OCI-LY1 (cell line): ENCODE measurements at regions not wholly inside any gene's neighbourhood (a gene's known extent, or its start where the extent isn't known, plus 50 kb on each side); places are given as distances from the start of the nearest gene placed in this dataset.

Experiments used
- H2AFZ ChIP-seq: fragments of 200-600 bp; sonication (generic), shearing (Covaris generic); 2 replicates; pipeline ENCODE4 v1.6.0; 2014; ENCODE audit warnings: antibody characterized with exemption, mild to moderate bottlenecking, low read length
- H3F3A ChIP-seq: fragments of 200-600 bp; sonication (generic), shearing (Covaris generic); 2 replicates; pipeline ENCODE4 v1.6.0; 2014; ENCODE audit warnings: mild to moderate bottlenecking, antibody characterized with exemption, low read length, moderate library complexity; ENCODE audit not compliant: insufficient read depth
- H3K27ac ChIP-seq: fragments of 200-600 bp; sonication (generic); 2 replicates; pipeline ENCODE4 v1.5.1; 2014; ENCODE audit warnings: low read length, mixed run types, mild to moderate bottlenecking, low read depth; ENCODE audit not compliant: poor library complexity, severe bottlenecking
- H3K27me3 ChIP-seq: fragments of 200-600 bp; sonication (generic); 2 replicates; pipeline ENCODE4 v1.6.0; 2014; ENCODE audit warnings: antibody characterized with exemption, mild to moderate bottlenecking, low read length, moderate library complexity; ENCODE audit not compliant: insufficient read depth
- H3K36me3 ChIP-seq: fragments of 200-600 bp; sonication (generic); 2 replicates; pipeline ENCODE4 v1.6.1; 2014; ENCODE audit warnings: mild to moderate bottlenecking, antibody characterized with exemption, low read length, moderate library complexity, mixed read lengths; ENCODE audit not compliant: insufficient read depth
- H3K4me1 ChIP-seq: fragments of 200-600 bp; sonication (generic); 2 replicates; pipeline ENCODE4 v1.5.1; 2014; ENCODE audit warnings: mild to moderate bottlenecking, low read length, moderate library complexity; ENCODE audit not compliant: insufficient read depth, severe bottlenecking
- H3K4me2 ChIP-seq: fragments of 200-600 bp; sonication (generic), shearing (Covaris generic); 2 replicates; pipeline ENCODE4 v1.6.1; 2014; ENCODE audit warnings: low read length
- H3K4me3 ChIP-seq: fragments of 200-600 bp; sonication (generic); 2 replicates; pipeline ENCODE4 v1.5.1; 2014; ENCODE audit warnings: low read length, low read depth, mild to moderate bottlenecking, mixed read lengths; ENCODE audit not compliant: poor library complexity, severe bottlenecking
- H3K79me2 ChIP-seq: fragments of 200-600 bp; shearing (Covaris generic); 2 replicates; pipeline ENCODE4 v1.6.1; 2016; ENCODE audit warnings: mixed run types, low read length, mixed read lengths; ENCODE audit not compliant: insufficient read depth
- H3K9ac ChIP-seq: fragments of 200-600 bp; sonication (generic), shearing (Covaris generic); 2 replicates; pipeline ENCODE4 v1.6.1; 2014; ENCODE audit warnings: mild to moderate bottlenecking, low read length, mixed read lengths
- H3K9me2 ChIP-seq: fragments of 200-600 bp; sonication (generic), shearing (Covaris generic); 2 replicates; pipeline ENCODE4 v1.6.1; 2014; ENCODE audit warnings: low read depth, mild to moderate bottlenecking, low read length, mixed read lengths
- H3K9me3 ChIP-seq: fragments of 200-600 bp; shearing (Covaris generic); 2 replicates; pipeline ENCODE4 v1.6.1; 2014; ENCODE audit warnings: low read length, mixed read lengths
- H4K20me1 ChIP-seq: fragments of 200-600 bp; sonication (generic), shearing (Covaris generic); 2 replicates; pipeline ENCODE4 v1.6.0; 2016; ENCODE audit warnings: mild to moderate bottlenecking, low read length; ENCODE audit not compliant: insufficient read depth
- CTCF ChIP-seq: fragments of 200-600 bp; sonication (generic), shearing (Covaris generic); IDR thresholded peaks from 2 replicates; pipeline ENCODE4 v1.5.1; 2017; ENCODE audit warnings: mild to moderate bottlenecking, antibody characterized with exemption, low read length, moderate library complexity, mixed read lengths
- EZH2 ChIP-seq: fragments of 200-600 bp; sonication (generic), shearing (Covaris generic); IDR thresholded peaks from 2 replicates; pipeline ENCODE4 v1.8.0; 2017; ENCODE audit warnings: borderline replicate concordance, mixed run types, mild to moderate bottlenecking, antibody characterized with exemption, low read length, moderate library complexity, mixed read lengths

GRCh38 chr4:3836406-3836755 lies 70.2 kb downstream of the ADRA2C start:
- no peaks in the 10 kb centered on the region for H3K4me1 ChIP-seq
- no peaks in the 10 kb centered on the region for H3K9me3 ChIP-seq
- H3K4me3 ChIP-seq = no peak overlapping the region
- TF ChIP-seq CTCF (no peak), EZH2 (no peak)
- no peak overlapping the region for H3K4me2 ChIP-seq
- no peaks in the 10 kb centered on the region for H3K9me2 ChIP-seq
- no peaks in the 10 kb centered on the region for H3K36me3 ChIP-seq
- H3K79me2 ChIP-seq = no peaks in the 10 kb centered on the region
- H3F3A ChIP-seq = no peaks in the 10 kb centered on the region
- H3K27me3 ChIP-seq = no peaks in the 10 kb centered on the region
- H3K9ac ChIP-seq = no peak overlapping the region
- H3K27ac ChIP-seq = no peak overlapping the region
- no peaks in the 10 kb centered on the region for H4K20me1 ChIP-seq
- no peak overlapping the region for H2AFZ ChIP-seq

GRCh38 chr4:3836756-3837601 lies 70.8 kb downstream of the ADRA2C start:
- H3K27me3 ChIP-seq = no peaks in the 10 kb centered on the region
- H4K20me1 ChIP-seq = no peaks in the 10 kb centered on the region

GRCh38 chr4:3838437-3839380 lies 72.5 kb downstream of the ADRA2C start:
- Histone ChIP-seq H3K9me2 (no peaks in the 10 kb centered on the region), H3K9me3 (no peaks in the 10 kb centered on the region), H2AFZ (no peak overlapping the region), H3K79me2 (no peaks in the 10 kb centered on the region), H3K27ac (no peak overlapping the region), H3K4me2 (no peak overlapping the region), H3K9ac (no peak overlapping the region), H3K4me1 (no peaks in the 10 kb centered on the region), H3K27me3 (no peaks in the 10 kb centered on the region), H4K20me1 (no peaks in the 10 kb centered on the region), H3K36me3 (no peaks in the 10 kb centered on the region), H3F3A (no peaks in the 10 kb centered on the region), H3K4me3 (no peak overlapping the region)
- TF ChIP-seq EZH2 (no peak), CTCF (no peak)

More at GRCh38 chr4:3836756-3837601, 70.8 kb downstream of the ADRA2C start:
- Histone ChIP-seq H3K27ac (no peak overlapping the region), H3F3A (no peaks in the 10 kb centered on the region), H3K9ac (no peak overlapping the region), H3K9me2 (no peaks in the 10 kb centered on the region), H3K9me3 (no peaks in the 10 kb centered on the region), H3K4me1 (no peaks in the 10 kb centered on the region), H3K36me3 (no peaks in the 10 kb centered on the region), H3K79me2 (no peaks in the 10 kb centered on the region), H2AFZ (no peak overlapping the region), H3K4me2 (no peak overlapping the region), H3K4me3 (no peak overlapping the region)
- TF ChIP-seq EZH2 (no peak), CTCF (no peak)
